Left cardiac atrium (tissue), 4 donors: ENCODE measurements at regions not wholly inside any gene's neighbourhood (a gene's known extent, or its start where the extent isn't known, plus 50 kb on each side); places are given as distances from the start of the nearest gene placed in this dataset.
A peak's percentile ranks its signal among the peaks of the same experiment; 100 is the strongest.

ENCODE experiments used
- ATAC-seq, 2 donors: fragments of 200-7000 bp; cut with Tn5 transposase; one replicate each; pipeline ENCODE4 v1.9.1; 2020; ENCODE audit warnings: mild to moderate bottlenecking in 2 of 2, moderate library complexity in 2 of 2
- DNase-seq: peaks from one replicate; pipeline ENCODE4 v3.0.0-alpha.2; 2020
- intact Hi-C, 2 donors: fragments of 100-400 bp; cut with DNase I; formaldehyde crosslinking; loops; one replicate each; pipeline versions ENCODE4 v1.14.1 to v1.15.1; 2022 to 2023
- donor health status: DM: no; HTN: yes; CAD: no.
- donor health status: DM: no; HTN: yes; CAD: no; lungs with severe emphysema.
- donor health status: DM: yes; HTN: yes; CAD: no.
- donor health status: Dilated cardiomyopathy.

DNA sequence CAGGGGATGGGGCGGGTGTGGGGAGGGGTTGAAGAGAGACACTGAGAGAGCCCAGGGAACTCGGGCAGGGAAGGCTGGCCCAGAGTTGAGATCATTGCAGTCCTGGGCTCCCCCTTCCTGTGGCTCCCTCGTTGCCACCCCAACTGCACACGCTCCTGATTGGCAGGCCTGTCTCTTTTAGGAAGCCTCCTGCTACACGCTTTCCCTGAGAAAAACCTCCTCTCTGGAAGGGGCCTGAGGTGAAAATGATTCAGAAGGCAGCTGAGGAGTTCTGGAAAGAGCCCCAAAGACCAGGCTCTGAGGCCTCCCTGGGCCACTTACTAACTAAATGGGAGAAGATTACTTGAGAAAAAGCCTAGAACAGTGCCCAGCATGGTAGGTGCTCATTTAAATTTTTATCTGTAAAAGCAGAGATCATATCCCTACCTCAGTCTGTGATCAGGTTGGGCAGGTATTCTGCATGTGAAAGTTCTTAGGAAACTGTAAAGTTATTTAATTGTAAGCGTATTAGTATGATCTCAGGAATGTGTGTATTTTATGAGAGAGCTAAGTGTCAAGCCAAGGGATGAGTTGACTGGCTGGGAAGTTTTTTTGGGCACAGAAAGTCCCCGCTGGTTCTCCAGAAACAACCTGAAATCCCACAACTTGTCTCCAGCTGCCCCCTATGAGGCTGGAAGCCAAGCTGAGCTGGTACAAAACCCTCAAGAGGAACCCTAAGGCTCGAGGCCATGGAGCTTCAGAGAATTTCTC is 65.2 kb upstream of the EPS8L3 start:
- ATAC-seq (no peak), DNase-seq (no peak)
- intact Hi-C loops, result no loop called here

DNA sequence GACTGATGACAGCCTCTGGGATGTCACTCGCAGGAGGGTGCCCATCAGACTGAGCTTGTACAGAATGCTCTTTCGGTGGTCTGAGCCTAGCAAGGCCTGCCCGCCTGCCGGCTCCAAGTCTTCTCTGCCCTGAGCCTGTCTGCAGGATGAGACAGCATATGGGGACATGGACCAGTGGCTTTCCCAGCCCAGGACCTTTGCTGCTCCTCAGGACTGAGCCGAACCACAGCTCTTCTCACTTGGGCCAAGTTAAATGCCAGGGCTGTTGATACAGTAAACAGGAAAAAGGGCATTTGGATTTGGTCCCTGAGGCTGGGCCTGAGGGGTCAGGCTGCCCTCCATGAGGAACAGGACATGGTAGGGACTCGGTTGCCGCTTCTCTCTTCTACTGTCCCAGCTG is 64.3 kb upstream of the EPS8L3 start:
- ATAC-seq, result no peak
- intact Hi-C loops, result no loop called here
- DNase-seq, result no peak

DNA sequence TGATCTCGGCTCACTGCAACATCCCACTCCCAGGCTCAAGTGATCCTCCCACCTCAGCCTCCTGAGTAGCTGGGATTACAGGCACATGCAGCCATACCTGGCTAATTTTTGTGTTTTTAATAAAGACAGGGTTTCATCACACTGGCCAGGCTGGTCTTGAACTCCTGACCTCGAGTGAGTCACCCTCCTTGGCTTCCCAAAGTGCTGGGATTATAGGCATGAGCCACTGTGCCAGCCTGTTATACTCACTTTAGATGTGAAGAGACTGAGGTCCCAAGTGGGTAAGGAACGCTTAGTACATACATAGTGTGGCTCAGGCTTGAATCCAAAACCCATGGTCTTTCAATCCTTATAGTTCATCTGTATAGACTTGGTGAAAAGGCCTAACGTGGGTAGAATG is 63.7 kb upstream of the EPS8L3 start:
- ATAC-seq (no peak), DNase-seq (no peak)
- intact Hi-C loops, result no loop called here

DNA sequence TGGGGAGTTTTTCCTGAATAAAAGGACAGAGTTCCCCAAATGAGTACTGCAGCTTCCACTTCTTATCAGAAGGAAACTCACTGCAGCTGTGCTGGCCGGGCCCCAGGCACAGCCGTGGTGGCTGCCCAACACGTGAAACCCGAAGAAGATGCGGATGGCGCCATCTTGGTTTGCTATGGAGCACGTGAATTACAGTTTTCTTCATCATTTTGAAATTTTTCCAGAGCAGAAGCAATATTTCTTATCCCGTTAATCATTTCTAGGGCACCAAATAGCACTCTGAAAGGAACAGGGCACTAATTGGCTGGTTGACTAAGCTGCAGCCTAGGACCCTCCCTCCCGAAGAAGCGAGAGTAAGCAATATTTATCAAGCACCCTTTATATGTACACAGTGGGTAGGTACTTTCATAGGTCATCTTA is 63.2 kb upstream of the EPS8L3 start:
- ATAC-seq (peak in 1 of 2 donors; percentile 58), DNase-seq (peak; percentile 58)
- intact Hi-C loops, result no loop called here

DNA sequence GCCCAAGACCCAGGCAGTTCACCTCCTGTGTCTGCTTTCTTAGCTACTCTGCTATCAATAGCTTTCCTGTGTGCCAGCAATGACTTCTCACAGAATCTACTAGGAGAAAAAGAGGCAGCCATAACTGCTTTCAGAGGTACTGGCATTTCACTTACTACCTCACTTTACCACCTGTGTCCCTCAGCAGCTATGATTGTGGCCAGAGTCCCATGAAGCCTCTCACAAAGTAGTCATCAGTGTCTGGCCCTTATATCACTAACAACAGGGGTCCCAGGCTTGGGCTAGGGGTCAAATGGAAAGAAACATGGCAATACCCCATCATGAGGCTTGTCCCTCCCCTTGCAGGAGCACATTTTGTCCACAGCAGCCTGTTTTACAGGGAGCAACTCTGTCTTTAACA is 62.7 kb upstream of the EPS8L3 start:
- ATAC-seq (no peak), DNase-seq (no peak)
- intact Hi-C loops, result no loop called here

DNA sequence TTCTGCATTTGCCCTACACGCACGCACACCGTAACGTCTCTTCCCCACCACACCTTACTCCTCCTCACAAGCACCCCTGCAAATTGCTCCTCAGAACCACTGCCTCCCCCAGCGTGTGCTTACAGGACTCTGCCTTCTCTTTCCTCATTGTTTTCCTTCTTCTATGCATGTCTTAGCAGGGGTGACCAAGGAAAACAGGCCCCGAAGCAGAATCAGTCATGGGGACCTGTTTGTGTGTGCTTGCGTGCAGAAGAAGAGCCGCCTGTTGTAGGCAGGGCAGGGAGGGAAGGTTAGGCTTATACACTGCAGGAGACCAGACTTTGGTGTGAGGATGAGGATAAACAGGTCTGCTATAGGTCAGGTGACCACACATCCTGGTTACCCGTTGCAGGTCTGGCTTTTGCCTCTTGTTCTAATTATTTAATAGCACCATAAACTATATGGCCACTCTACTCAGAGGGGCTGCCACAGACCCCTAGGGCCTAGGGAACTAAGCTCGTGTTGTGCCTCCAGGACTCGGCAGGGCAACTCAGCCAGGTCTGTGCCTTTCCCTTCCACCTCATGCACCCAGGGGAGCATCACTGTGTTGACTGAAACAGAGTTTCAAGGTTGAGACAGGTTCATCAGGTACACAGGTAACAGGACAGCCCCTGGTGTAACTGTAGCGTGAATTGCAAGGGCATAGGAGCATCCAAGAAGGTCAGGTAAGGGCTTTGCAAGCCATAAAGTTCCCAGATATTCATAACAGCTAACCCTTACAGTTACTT is 60.8 kb upstream of the EPS8L3 start:
- intact Hi-C loops, result no loop called here
- ATAC-seq, result no peak
- DNase-seq, result no peak

DNA sequence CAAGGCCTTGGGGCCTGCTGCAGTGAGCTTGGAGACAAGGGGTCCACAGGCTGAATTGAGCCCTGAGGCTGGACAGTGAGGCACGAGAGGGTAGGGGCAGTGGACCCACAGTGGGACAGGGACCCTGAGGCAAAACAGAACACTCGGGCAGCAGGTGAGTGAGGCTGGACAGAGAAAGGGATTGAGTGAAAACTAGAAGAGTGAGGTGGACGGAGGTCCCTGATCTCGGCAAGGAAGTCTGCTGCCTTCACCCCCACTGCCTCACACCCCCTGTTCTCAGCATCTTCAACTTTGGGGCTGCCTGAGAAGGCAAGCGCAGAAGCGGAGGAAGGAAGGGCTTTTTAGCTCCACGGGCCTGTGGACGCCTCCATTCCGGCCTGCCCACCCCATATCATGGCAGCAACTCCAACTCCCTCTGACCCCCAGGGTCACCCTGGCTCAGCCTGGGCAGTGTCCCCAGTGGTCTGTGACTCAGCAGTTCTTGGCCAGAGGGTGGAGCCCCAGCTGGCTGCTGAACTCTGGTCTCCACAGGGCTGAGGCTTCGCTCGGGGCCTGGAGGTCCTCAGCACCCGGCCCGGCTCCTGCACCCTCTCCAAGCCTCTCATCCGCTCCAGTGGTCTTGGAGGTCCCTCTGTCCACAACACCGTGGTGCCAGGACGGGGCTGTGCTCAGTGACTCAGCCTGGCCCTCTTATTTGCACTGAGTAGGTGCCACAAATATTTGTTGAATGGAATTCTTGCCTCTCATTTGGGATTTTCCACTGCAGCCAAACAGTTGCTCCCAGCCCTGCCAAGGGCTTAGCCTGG is 60.0 kb upstream of the EPS8L3 start:
- intact Hi-C loops, result no loop called here
- DNase-seq (peak; percentile 76), ATAC-seq (peak; percentile 56 to 60)

DNA sequence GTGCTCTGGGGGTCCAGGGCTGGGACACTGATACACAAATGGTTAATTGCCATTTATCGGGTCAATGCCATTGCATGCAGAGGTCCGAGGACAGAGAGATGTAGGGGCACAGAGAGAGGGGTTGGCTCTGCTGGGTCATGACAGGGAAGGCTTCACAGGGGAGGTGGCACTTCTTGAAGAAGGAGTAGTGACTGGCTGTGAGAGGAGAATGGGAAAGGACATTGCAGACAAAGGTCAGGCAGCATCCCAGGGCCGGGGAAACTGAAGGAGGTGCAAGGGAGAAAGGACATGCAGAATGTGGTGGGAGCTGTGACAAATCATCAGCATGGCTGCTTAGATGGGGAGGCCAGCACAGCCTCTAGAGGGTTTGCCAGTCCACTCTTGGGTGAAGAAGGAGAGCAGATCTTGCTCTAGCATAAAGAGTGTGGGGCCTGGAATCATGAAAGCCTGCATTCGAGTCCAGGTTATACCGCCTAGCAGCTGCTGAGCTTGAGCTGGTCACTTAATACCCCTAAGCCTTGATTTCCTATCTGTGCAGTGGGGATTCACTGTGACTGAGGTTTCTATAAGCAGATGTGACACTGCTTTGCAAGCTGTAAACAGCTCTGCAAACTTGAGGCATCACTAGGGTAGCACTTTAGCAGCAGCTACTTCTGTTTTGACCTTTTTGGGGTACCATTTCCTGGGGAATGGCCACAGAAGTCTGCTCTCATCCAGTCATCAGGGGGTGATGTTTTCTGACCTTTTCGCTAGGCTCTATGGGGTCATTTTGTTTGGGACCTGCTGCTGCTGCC is 59.2 kb upstream of the EPS8L3 start:
- intact Hi-C loops, result no loop called here
- DNase-seq (no peak), ATAC-seq (no peak)

DNA sequence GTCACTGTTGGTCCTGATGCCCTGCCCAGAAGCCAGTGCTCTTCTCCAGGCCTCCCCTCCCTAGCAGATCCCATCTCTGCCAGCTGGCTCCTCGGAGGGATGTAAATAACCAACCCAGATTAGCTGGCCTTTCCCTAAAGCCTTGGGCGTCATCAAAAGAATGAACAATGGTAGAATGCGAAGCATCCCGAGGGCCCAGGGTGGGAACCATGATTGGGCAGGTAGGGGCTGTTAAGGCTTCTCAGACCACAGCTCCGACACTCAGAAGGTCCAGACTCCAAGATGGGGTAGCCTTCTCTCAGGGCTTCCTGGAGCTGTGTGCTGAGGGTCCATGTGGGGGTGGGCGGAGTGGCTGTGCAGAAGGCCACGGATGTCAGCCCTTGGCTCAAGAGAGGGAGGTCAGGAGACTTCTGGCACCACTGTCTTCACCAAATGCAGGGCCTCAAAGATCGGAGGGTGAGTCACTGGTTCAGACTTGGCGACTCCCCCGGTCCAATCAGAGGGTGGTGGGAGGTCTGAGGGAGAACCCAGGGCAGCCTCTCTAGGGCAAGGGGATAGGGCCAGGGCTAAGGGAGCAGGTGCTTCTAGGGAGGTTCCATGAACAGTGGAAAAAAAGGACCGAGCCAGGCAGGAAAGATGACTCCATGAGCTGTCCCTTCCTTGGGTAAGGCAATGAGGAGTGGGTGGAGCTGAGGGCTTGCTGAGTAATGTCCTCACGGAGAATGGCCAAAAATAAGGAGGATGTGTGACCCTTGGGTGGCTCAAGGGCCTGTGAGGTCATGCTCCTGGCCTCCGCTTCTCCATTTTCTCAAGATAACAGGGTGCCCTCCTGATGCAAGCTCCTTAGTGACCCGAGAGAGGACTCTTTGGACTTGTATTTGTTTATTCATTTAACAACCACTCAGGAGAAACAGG is 58.4 kb upstream of the EPS8L3 start:
- ATAC-seq (peak; percentile 9 to 60), DNase-seq (peak; percentile 60)

DNA sequence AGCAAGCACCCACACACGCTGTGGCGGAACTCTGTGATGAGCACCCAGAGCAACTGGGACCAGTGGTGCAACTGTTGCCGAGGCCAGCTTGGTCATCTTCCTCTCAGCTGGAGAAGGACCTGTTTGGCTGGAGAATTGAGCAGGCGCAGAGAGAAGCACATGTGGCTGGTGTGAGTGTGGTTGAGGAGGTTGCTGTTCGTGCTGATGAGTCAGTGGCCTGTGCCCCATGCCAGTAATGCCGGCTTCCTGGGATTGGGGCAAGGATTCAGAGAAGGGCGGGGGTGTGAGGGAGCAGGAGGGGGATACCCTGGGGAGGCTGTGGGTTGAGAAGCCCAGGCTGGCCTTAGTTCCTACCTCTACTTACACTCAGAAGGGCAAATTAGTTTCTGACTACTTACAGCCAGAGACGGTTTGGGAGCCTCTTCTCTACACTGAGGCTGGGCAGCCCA is 57.5 kb upstream of the EPS8L3 start:
- peak; percentile 74 for DNase-seq
- intact Hi-C loops, result no loop called here
- ATAC-seq, result peak; percentile 67 to 73

More for the DNA sequence above, 58.4 kb upstream of the EPS8L3 start:
- intact Hi-C loops, result no loop called here

DNA sequence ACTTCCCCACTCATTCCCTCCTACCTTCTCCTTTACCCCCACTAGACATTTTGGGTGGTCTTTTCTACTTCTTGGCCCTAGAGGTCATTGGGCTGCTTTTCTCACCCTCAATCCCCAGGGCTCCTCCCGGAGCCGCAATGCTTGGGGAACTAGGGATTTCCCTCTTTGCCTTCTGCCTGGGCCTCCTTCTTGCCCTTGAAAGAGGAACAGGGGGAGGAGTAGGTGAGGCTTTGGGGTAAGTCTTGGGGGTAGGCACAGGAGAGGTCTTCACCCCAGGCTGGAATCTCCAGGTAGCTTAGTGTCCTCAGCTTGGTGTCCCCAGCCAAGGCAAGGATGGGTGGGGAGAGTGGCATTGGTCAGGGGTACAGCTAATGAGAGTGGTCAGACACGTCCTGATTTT is 56.2 kb upstream of the EPS8L3 start:
- no peak for ATAC-seq
- no peak for DNase-seq
- intact Hi-C loops, result no loop called here

DNA sequence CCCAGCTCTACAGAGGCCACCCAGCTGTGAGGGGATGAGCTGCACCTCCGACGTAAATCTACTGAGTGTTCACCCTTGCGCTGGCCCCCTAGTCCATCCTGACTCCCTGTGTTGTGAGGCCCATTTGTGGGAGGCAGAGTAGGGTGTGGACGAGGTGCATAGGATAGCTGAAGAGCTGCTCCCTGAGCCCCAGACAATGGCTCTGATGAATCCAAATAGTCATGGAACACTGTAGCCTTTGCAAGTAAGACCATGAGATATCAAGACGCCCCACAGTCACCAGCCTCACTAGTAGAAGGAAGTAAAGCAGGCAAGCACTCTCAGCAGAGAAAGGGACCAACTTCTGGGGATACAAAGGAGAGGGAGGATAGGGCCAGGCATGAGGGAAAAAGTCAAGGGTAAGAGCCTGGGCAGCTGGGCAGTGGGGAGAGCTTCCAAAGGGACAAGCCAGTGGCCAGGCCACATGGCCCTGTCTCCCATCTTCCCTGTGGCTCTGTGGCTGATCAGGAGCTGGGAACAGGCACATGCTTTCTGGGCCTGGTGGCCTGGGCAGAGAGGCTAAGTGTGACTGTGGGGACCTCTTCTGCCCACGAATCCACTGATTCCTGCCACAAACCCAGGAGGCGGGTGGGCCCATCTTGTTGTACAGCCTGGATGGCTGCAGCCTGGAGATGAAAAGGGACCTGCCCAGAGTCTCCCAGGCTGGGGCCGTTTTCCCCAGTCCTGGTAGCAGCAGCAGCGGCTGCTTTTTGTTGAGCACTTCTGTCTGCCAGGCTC is 55.5 kb upstream of the EPS8L3 start:
- ATAC-seq (no peak), DNase-seq (no peak)
- intact Hi-C loops, result no loop called here

DNA sequence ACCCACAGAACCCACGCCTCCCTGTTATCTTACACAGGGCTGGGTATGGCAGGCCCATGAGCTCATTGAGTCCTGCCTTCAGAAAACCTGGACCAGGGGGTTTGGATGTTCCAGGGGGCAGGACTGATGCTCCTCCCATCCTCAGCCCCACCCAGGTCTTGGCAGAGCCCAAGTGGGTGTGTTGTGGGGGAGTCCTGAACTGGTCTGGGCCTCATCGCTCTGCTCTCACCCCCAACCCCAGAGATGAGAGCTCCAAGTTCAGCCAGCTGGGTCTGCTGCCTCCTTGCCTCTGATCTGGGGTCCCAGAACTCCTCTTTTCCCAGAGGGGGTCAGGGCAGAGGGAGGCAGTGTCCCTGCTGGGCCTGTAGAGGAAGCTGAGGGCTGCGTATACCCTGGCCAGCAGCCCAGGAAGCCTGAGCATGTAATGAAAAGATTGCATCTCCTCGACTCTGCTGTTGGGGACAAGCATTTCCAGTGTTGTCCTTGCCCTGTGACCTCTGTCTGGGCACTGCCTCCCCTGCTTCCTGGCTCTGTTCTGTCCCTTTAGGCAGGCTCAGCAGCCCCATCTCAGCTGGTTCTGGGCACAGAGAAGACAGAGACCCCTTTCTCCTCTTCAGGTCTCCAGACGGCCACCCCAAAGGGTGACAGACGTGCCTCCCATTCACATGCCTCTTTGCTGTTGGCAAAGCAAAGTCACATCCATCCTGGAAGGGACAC is 54.7 kb upstream of the EPS8L3 start:
- ATAC-seq, result peak in 1 of 2 donors; percentile 31
- intact Hi-C loops, result no loop called here
- DNase-seq, result no peak

DNA sequence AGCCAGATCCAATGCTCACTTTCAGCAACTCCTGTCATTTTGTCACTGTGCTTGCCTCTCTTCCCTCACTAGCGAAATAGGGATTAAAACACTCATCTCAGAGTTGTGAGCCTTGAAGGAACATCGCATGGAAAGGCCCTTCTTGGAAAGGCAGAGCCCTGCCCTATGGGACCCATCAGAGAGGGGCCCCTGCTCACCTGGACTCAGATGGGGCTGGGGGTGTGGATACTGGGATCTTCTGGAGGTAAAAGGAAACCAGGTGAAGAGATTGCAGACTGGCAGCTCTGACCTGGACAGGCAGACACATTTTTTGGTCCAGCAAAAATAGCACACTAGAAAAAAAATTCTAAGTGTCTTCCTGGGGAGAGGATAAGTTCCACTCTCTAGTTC is 54.2 kb upstream of the EPS8L3 start:
- intact Hi-C loops, result no loop called here
- ATAC-seq, result no peak
- DNase-seq, result no peak

DNA sequence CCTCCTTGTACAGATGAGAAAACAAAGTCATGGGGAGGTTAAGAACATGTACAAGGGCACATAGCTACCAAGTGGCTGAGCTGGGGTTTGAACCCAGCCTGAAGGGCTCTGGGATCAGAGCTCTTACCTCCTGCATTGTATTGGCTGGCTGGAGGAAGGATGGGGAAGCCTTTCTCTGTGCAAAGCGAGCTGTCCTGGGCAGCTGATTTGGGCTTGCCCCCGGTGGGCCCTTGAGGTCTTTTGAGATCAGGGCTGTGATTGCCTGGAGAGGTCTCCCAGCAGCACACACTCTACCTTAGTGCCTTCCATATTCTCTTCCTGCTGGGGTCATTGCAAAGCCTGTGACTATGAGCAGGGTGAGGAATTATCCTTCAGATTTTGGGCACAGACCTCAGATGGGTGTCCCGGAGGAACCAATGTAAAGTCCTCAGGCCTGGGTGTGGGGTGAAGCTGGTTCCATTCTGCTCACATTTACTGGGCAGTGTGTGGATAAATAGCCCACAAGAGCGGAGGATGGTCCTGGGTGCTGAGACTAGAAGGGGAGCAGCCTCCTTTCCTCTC is 53.3 kb upstream of the EPS8L3 start:
- no peak for ATAC-seq
- intact Hi-C loops, result no loop called here

DNA sequence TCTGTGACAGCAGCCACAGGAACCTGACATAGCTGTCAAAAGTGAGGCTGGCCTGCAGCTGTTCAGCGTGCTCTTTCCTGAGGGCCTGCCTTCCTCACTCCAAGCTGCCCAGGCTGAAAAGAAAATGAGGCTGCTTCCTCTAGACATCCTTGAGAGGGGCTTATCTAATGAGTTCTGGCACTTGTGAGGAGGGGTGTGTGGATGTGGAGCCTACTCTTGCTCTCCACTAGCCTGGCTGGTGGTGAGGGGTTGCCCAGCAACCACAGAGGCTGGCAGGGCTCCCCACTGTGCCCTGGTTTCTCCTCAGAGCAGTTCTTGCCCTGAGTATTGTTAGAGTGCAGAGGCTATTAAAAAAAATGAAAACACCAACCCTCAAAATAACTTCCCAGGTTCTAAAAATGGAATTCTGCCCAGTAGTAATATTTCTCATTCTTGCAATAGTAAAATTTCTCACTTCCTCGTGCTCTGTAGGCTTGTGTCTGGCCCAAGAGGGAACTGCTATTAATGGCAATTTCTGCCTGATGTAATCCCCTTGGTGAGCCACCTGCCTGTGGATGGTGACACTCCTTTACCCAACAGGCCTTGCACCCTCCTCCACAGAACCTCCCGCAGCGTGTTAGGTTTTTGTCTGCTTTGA is 52.6 kb upstream of the EPS8L3 start:
- no peak for DNase-seq
- intact Hi-C loops, result no loop called here
- ATAC-seq, result peak; percentile 12 to 39

More for the DNA sequence above, 53.3 kb upstream of the EPS8L3 start:
- no peak for DNase-seq
